ENCODE measurements at regions not wholly inside any gene's neighbourhood (a gene's known extent, or its start where the extent isn't known, plus 50 kb on each side); places are given as distances from the start of the nearest gene placed in this dataset.

- Histone ChIP-seq H3K4me1 (ENCODE audit: control insufficient read depth, insufficient read depth, low read length, poor library complexity, severe bottlenecking) (peaks cover 1% of the 10 kb centered on the region), H3K9me3 (ENCODE audit: control insufficient read depth, low read length) (no peaks in the 10 kb centered on the region), H3K4me3 (ENCODE audit: extremely low read depth, insufficient read depth, low read length, poor library complexity, severe bottlenecking) (no peak overlapping the region), H3K36me3 (ENCODE audit: control insufficient read depth, insufficient read depth, low read length) (no peaks in the 10 kb centered on the region), H3K27ac (ENCODE audit: low read depth, low read length, severe bottlenecking) (no peak overlapping the region)
- WGBS, 2 experiments (ENCODE audit: insufficient coverage in 2 of 2): no CpG with 5 or more reads among the region's 2 CpGs
These were observed 71.9 kb upstream of the RREB1 start for GRCh38 chr6:7035837-7036249.

- Histone ChIP-seq H3K9me3 (ENCODE audit: control insufficient read depth, low read length) (no peaks in the 10 kb centered on the region), H3K27ac (ENCODE audit: low read depth, low read length, severe bottlenecking) (peak overlapping the region; percentile 98), H3K4me1 (ENCODE audit: control insufficient read depth, insufficient read depth, low read length, poor library complexity, severe bottlenecking) (peaks cover 18% of the 10 kb centered on the region), H3K4me3 (ENCODE audit: extremely low read depth, insufficient read depth, low read length, poor library complexity, severe bottlenecking) (no peak overlapping the region), H3K36me3 (ENCODE audit: control insufficient read depth, insufficient read depth, low read length) (no peaks in the 10 kb centered on the region)
- WGBS, 2 experiments (ENCODE audit: insufficient coverage in 2 of 2): 15 to 17% methylated on average over 1 to 2 of the region's 3 CpGs
These were observed 66.2 kb upstream of the RREB1 start for GRCh38 chr6:7041511-7042026.

DNA sequence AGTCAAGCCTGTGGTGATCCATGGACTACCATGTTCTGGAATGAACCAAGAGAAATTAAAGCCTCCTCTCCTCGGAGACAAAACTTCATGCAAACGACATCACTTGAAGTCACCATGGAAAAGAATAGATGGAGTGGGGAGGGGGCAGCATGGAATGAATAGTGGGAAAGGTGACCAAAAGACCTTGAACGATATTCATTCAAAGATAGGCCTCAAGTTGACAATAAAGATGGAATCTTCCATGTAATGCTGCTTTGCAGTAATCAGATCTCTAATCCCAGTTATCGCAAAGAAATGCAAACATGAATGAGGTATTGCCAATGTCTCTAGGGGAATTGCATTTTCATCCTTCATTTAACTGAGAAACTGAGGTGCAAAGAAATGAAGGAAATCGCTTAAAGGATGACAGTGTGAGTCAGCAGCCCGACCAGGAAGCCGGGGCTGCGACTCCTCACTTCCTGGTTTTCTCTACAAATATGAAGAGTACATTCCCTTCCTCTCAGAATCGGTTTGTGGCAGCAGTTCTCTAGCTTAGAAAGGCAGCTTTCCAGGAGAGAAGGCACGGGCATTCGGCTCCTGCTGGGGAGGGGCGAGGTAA, 65.6 kb upstream of the RREB1 start:
- Histone ChIP-seq H3K27ac (ENCODE audit: low read depth, low read length, severe bottlenecking) (peak overlapping the region; percentile 98), H3K4me1 (ENCODE audit: control insufficient read depth, insufficient read depth, low read length, poor library complexity, severe bottlenecking) (peaks cover 18% of the 10 kb centered on the region), H3K36me3 (ENCODE audit: control insufficient read depth, insufficient read depth, low read length) (no peaks in the 10 kb centered on the region), H3K9me3 (ENCODE audit: control insufficient read depth, low read length) (no peaks in the 10 kb centered on the region), H3K4me3 (ENCODE audit: extremely low read depth, insufficient read depth, low read length, poor library complexity, severe bottlenecking) (no peak overlapping the region)
- 50 to 61% methylated on average over 6 to 9 of the region's 12 CpGs for WGBS, 2 experiments (ENCODE audit: insufficient coverage in 2 of 2)

DNA sequence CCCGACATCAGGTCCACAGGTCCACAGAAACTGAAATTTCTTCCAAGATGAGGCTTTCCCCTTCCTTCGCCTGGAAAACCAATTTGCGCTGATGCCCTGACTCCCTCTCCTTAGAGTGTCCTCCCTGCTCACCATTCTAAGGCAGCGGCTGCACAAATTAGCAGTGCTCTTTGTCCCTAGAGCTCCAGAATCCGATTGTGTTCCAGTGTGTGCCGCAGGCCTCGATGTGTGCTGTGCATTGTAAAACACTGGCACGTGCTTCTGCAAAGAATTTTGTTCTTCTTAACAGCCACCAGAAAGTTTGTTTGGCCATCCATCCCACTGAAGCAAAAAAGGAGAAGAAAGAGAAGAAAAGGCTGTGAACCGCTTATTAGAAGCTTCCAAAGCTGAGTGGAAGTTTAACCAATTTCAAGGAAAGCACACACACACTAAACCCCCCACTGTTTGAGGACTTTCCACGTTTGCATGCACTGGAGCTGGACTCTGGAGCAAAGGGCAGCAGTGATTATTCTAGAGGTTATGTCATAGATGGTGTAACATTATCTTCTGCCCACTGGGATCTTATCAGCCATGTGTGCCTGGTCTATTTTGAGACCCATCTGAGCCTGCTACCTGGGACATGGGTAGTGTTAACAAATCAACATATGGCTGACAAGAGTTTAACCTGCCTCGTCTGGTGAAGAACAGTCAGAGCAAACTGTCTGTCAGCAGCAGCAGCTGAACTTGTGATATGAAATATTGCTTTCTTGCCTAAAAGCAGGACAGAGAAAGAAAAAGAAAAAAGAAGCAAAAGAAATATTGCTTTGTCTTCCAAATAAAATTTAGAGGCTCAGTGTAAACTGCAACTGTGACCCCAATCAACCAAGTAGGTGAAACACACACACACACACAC, 64.9 kb upstream of the RREB1 start:
- no peaks in the 10 kb centered on the region for H3K36me3 ChIP-seq (ENCODE audit: control insufficient read depth, insufficient read depth, low read length)
- peaks cover 18% of the 10 kb centered on the region for H3K4me1 ChIP-seq (ENCODE audit: control insufficient read depth, insufficient read depth, low read length, poor library complexity, severe bottlenecking)
- peak overlapping the region; percentile 98 for H3K27ac ChIP-seq (ENCODE audit: low read depth, low read length, severe bottlenecking)
- WGBS, 2 experiments (ENCODE audit: insufficient coverage in 2 of 2): 79 to 80% methylated on average over 7 to 8 of the region's 11 CpGs
- no peak overlapping the region for H3K4me3 ChIP-seq (ENCODE audit: extremely low read depth, insufficient read depth, low read length, poor library complexity, severe bottlenecking)
- H3K9me3 ChIP-seq (ENCODE audit: control insufficient read depth, low read length): no peaks in the 10 kb centered on the region

DNA sequence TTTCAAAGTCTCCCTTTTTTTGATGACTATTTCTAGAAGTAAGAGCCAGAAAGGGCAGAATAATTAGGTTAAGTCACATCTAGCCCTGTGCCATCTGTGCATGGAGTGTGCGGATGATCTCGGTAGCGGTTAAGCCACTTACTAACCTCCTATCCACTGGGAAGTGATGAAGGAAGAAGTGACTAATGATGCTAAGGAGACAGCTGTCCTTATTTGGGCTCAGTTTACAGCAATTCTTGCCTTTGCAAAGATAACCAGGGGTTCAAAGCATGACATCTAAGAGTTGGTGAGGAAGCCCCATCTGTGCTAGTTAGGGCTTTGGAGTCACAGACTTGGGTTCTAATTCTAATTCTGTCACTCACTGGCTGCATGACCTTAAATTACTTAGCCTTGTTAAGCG, 62.4 kb upstream of the RREB1 start:
- Histone ChIP-seq H3K36me3 (ENCODE audit: control insufficient read depth, insufficient read depth, low read length) (no peaks in the 10 kb centered on the region), H3K4me3 (ENCODE audit: extremely low read depth, insufficient read depth, low read length, poor library complexity, severe bottlenecking) (no peak overlapping the region), H3K4me1 (ENCODE audit: control insufficient read depth, insufficient read depth, low read length, poor library complexity, severe bottlenecking) (peaks cover 18% of the 10 kb centered on the region), H3K9me3 (ENCODE audit: control insufficient read depth, low read length) (no peaks in the 10 kb centered on the region), H3K27ac (ENCODE audit: low read depth, low read length, severe bottlenecking) (no peak overlapping the region)
- 93% methylated on average over 3 of the region's 4 CpGs; no CpG with 5 or more reads in 1 of the 2 experiments for WGBS, 2 experiments (ENCODE audit: insufficient coverage in 2 of 2)

DNA sequence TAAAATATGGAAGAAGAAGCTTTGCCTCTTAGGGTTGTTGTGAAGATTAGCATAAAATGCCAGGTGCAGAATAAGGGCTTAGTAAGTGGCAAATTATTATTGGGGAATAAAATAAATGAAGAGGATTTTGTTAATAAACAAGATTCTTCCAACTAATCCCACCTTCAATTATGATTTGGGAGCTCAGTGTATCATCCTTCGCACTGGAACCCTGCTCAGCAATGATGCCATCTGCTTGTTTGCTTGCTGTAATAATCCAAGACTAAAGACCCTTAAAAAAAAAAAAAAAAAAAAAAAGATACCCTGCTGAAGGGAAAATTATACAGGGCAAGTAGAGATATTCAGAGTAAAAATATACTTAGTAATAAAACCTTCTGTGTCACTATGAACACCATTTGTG, 62.0 kb upstream of the RREB1 start:
- H3K4me1 ChIP-seq (ENCODE audit: control insufficient read depth, insufficient read depth, low read length, poor library complexity, severe bottlenecking): peaks cover 18% of the 10 kb centered on the region
- H3K9me3 ChIP-seq (ENCODE audit: control insufficient read depth, low read length): no peaks in the 10 kb centered on the region
- H3K36me3 ChIP-seq (ENCODE audit: control insufficient read depth, insufficient read depth, low read length): no peaks in the 10 kb centered on the region
- no CpG with 5 or more reads among the region's 1 CpG for WGBS, 2 experiments (ENCODE audit: insufficient coverage in 2 of 2)
- H3K27ac ChIP-seq (ENCODE audit: low read depth, low read length, severe bottlenecking): no peak overlapping the region
- no peak overlapping the region for H3K4me3 ChIP-seq (ENCODE audit: extremely low read depth, insufficient read depth, low read length, poor library complexity, severe bottlenecking)

- H3K36me3 ChIP-seq (ENCODE audit: control insufficient read depth, insufficient read depth, low read length): no peaks in the 10 kb centered on the region
- no peak overlapping the region for H3K27ac ChIP-seq (ENCODE audit: low read depth, low read length, severe bottlenecking)
- peaks cover 13% of the 10 kb centered on the region for H3K4me1 ChIP-seq (ENCODE audit: control insufficient read depth, insufficient read depth, low read length, poor library complexity, severe bottlenecking)
- H3K4me3 ChIP-seq (ENCODE audit: extremely low read depth, insufficient read depth, low read length, poor library complexity, severe bottlenecking): no peak overlapping the region
- no peaks in the 10 kb centered on the region for H3K9me3 ChIP-seq (ENCODE audit: control insufficient read depth, low read length)
- WGBS, 2 experiments (ENCODE audit: insufficient coverage in 2 of 2): no CpG with 5 or more reads among the region's 1 CpG
These were observed 60.6 kb upstream of the RREB1 start for GRCh38 chr6:7047128-7047527.

- Histone ChIP-seq H3K4me3 (ENCODE audit: extremely low read depth, insufficient read depth, low read length, poor library complexity, severe bottlenecking) (no peak overlapping the region), H3K27ac (ENCODE audit: low read depth, low read length, severe bottlenecking) (no peak overlapping the region)
- WGBS, 2 experiments (ENCODE audit: insufficient coverage in 2 of 2): 90% methylated on average over 1 of the region's 3 CpGs; no CpG with 5 or more reads in 1 of the 2 experiments
These were observed 59.8 kb upstream of the RREB1 start for GRCh38 chr6:7047966-7048365.

GRCh38 chr6:7048894-7049293, 58.9 kb upstream of the RREB1 start:
- Histone ChIP-seq H3K4me3 (ENCODE audit: extremely low read depth, insufficient read depth, low read length, poor library complexity, severe bottlenecking) (no peak overlapping the region), H3K9me3 (ENCODE audit: control insufficient read depth, low read length) (no peaks in the 10 kb centered on the region), H3K36me3 (ENCODE audit: control insufficient read depth, insufficient read depth, low read length) (no peaks in the 10 kb centered on the region), H3K27ac (ENCODE audit: low read depth, low read length, severe bottlenecking) (no peak overlapping the region), H3K4me1 (ENCODE audit: control insufficient read depth, insufficient read depth, low read length, poor library complexity, severe bottlenecking) (peaks cover 9% of the 10 kb centered on the region)
- WGBS, 2 experiments (ENCODE audit: insufficient coverage in 2 of 2): 90 to 100% methylated on average over 1 to 2 of the region's 2 CpGs

More at GRCh38 chr6:7047966-7048365, 59.8 kb upstream of the RREB1 start:
- Histone ChIP-seq H3K9me3 (ENCODE audit: control insufficient read depth, low read length) (no peaks in the 10 kb centered on the region), H3K4me1 (ENCODE audit: control insufficient read depth, insufficient read depth, low read length, poor library complexity, severe bottlenecking) (peaks cover 9% of the 10 kb centered on the region), H3K36me3 (ENCODE audit: control insufficient read depth, insufficient read depth, low read length) (no peaks in the 10 kb centered on the region)

GRCh38 chr6:7050004-7050403, 57.8 kb upstream of the RREB1 start:
- H3K27ac ChIP-seq (ENCODE audit: low read depth, low read length, severe bottlenecking): no peak overlapping the region
- no peaks in the 10 kb centered on the region for H3K36me3 ChIP-seq (ENCODE audit: control insufficient read depth, insufficient read depth, low read length)
- no peak overlapping the region for H3K4me3 ChIP-seq (ENCODE audit: extremely low read depth, insufficient read depth, low read length, poor library complexity, severe bottlenecking)
- H3K4me1 ChIP-seq (ENCODE audit: control insufficient read depth, insufficient read depth, low read length, poor library complexity, severe bottlenecking): peaks cover 9% of the 10 kb centered on the region
- WGBS, 2 experiments (ENCODE audit: insufficient coverage in 2 of 2): 86 to 90% methylated on average over 1 to 2 of the region's 2 CpGs
- H3K9me3 ChIP-seq (ENCODE audit: control insufficient read depth, low read length): no peaks in the 10 kb centered on the region

Data from mesodermal cell (in vitro differentiated cells).